ENCODE measurements at regions not wholly inside any gene's neighbourhood (a gene's known extent, or its start where the extent isn't known, plus 50 kb on each side); places are given as distances from the start of the nearest gene placed in this dataset.

DNA sequence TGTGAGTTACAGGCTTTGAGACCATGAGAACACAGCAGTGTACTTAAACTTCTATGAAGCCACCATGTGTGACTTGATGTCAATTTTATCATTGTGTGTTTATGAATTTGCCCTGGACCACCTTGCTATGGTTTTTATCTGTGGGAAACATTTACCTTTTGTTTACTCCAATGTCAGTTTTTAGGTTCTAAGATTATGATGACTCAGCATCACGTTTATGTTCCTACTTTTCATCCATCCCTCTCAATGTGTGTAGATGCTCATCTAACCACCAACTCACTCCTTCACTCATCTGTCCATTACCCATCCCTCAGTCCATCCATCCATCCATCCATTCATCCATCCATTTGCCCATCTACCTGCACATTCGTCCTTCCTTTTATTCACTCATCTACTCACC, 338.8 kb downstream of the MIAT start:
- no peaks in the 10 kb centered on the region for H3K27me3 ChIP-seq

GRCh38 chr22:26998129-26998528, 340.7 kb downstream of the MIAT start:
- DNase-seq (no peak), ATAC-seq (no peak)
- intact Hi-C loops (cut with DNase I): no loop called here
- no peaks in the 10 kb centered on the region for H3K27me3 ChIP-seq
- TF ChIP-seq CTCF (IDR thresholded peaks at IDR 0.05): no peak
- H3K4me1 ChIP-seq: no peaks in the 10 kb centered on the region
- no peak overlapping the region for H3K27ac ChIP-seq
- H3K9me3 ChIP-seq: no peaks in the 10 kb centered on the region
- no peak overlapping the region for H3K4me3 ChIP-seq
- no peaks in the 10 kb centered on the region for H3K36me3 ChIP-seq

More for the DNA sequence above, 338.8 kb downstream of the MIAT start:
- no peaks in the 10 kb centered on the region for H3K4me1 ChIP-seq
- intact Hi-C loops (cut with DNase I): no loop called here
- no peak overlapping the region for H3K27ac ChIP-seq
- no peak for DNase-seq
- no peak for TF ChIP-seq CTCF (IDR thresholded peaks at IDR 0.05)
- no peak overlapping the region for H3K4me3 ChIP-seq
- H3K9me3 ChIP-seq: no peaks in the 10 kb centered on the region
- ATAC-seq: no peak
- H3K36me3 ChIP-seq: no peaks in the 10 kb centered on the region

DNA sequence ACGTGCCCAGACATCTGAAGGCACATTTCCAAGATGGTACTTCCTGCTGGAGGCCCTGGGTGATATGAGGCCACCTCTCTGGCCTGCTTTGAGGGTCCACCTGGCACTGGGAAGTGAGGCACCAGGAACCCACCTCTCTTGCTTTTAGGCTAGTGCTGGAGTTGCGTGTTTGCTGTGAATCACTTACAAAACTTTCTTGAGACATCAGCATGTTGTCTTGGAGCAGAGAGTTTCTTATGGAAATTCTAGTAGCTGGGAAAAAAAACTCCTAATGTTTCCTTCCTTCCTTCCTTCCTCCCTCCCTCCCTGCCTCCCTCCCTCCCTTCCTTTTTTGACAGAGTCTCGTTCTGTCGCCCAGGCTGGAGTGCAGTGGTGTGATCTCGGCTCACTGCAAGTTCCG, 341.3 kb downstream of the MIAT start:
- ATAC-seq: no peak

GRCh38 chr22:27003297-27003696, 345.9 kb downstream of the MIAT start:
- Histone ChIP-seq H3K27me3 (peaks cover 21% of the 10 kb centered on the region), H3K4me3 (no peak overlapping the region), H3K9me3 (no peaks in the 10 kb centered on the region), H3K4me1 (no peaks in the 10 kb centered on the region), H3K27ac (no peak overlapping the region), H3K36me3 (no peaks in the 10 kb centered on the region)
- intact Hi-C loops (cut with DNase I): no loop called here
- DNase-seq (no peak), ATAC-seq (no peak)
- TF ChIP-seq CTCF (IDR thresholded peaks at IDR 0.05): no peak

More for the DNA sequence above, 341.3 kb downstream of the MIAT start:
- no peaks in the 10 kb centered on the region for H3K9me3 ChIP-seq
- DNase-seq: no peak
- H3K27me3 ChIP-seq: no peaks in the 10 kb centered on the region
- H3K4me1 ChIP-seq: no peaks in the 10 kb centered on the region
- intact Hi-C loops (cut with DNase I): no loop called here
- TF ChIP-seq CTCF (IDR thresholded peaks at IDR 0.05): no peak
- no peaks in the 10 kb centered on the region for H3K36me3 ChIP-seq
- no peak overlapping the region for H3K27ac ChIP-seq
- no peak overlapping the region for H3K4me3 ChIP-seq

DNA sequence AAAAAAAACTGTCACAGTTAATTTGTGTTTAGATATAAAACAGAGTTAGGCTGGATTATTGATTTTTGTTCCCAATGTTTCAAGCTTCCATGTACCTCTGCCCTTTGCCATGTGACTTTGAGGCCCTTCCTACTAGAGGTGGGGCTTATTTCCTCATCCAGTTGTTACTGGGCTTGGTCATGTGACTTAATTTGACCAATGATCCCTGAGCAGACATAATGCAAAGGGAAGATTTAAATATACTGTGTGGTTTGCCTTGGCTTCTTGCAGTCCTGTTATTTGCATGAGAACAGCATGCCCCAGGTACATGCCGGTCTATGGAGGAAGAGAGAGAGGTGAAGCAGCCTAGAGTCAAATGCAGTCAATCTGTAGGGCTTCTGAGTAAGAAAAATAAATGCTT, 347.0 kb downstream of the MIAT start:
- Histone ChIP-seq H3K27me3 (peaks cover 21% of the 10 kb centered on the region), H3K27ac (no peak overlapping the region), H3K9me3 (no peaks in the 10 kb centered on the region), H3K36me3 (no peaks in the 10 kb centered on the region), H3K4me3 (no peak overlapping the region), H3K4me1 (no peaks in the 10 kb centered on the region)
- DNase-seq: no peak
- intact Hi-C loops (cut with DNase I): no loop called here
- TF ChIP-seq CTCF (IDR thresholded peaks at IDR 0.05): no peak
- ATAC-seq: no peak

- Histone ChIP-seq H3K36me3 (no peaks in the 10 kb centered on the region), H3K4me3 (no peak overlapping the region), H3K27me3 (peaks cover 24% of the 10 kb centered on the region), H3K27ac (no peak overlapping the region), H3K4me1 (no peaks in the 10 kb centered on the region), H3K9me3 (no peaks in the 10 kb centered on the region)
- no peak for TF ChIP-seq CTCF (IDR thresholded peaks at IDR 0.05)
- no peak for DNase-seq
- no peak for ATAC-seq
- intact Hi-C loops (cut with DNase I): no loop called here
Observed at GRCh38 chr22:27008454-27008853, 351.1 kb downstream of the MIAT start.
